CD4-positive, alpha-beta T cell treated with Interferon alpha-2 for 1 hour (primary cell): ENCODE measurements at regions not wholly inside any gene's neighbourhood (a gene's known extent, or its start where the extent isn't known, plus 50 kb on each side); places are given as distances from the start of the nearest gene placed in this dataset.
"Not testable (repeated sequence)": the region's sequence is repeated elsewhere in the genome, so short reads cannot be mapped to it uniquely, and the experiment has no call there.

Experiments used
- DNase-seq, 2 donors: peaks; one replicate each; pipeline ENCODE4 v3.0.0-alpha.2; 2020 to 2022

GRCh38 chr9:1882711-1883403, 132.3 kb upstream of the SMARCA2 start:
- no peak for DNase-seq

GRCh38 chr9:1890201-1890600, 124.9 kb upstream of the SMARCA2 start:
- no peak for DNase-seq

- DNase-seq = no peak
These were observed 124.3 kb upstream of the SMARCA2 start for GRCh38 chr9:1890816-1891215.

GRCh38 chr9:1903080-1903704, 112.0 kb upstream of the SMARCA2 start:
- not testable (repeated sequence) for DNase-seq

- DNase-seq = no peak
These were observed 107.7 kb upstream of the SMARCA2 start for GRCh38 chr9:1907465-1907864.

- DNase-seq = no peak
These were observed 105.8 kb upstream of the SMARCA2 start for GRCh38 chr9:1909322-1909721.

GRCh38 chr9:1910269-1910811, 104.8 kb upstream of the SMARCA2 start:
- DNase-seq = no peak

- no peak for DNase-seq
These were observed 101.4 kb upstream of the SMARCA2 start for GRCh38 chr9:1913631-1914330.

GRCh38 chr9:1916095-1916494, 99.1 kb upstream of the SMARCA2 start:
- DNase-seq = no peak

GRCh38 chr9:1916655-1917054, 98.5 kb upstream of the SMARCA2 start:
- DNase-seq = no peak

- DNase-seq = no peak
These were observed 97.7 kb upstream of the SMARCA2 start for GRCh38 chr9:1917396-1917935.

- no peak for DNase-seq
These were observed 97.0 kb upstream of the SMARCA2 start for GRCh38 chr9:1918108-1918507.

- DNase-seq = no peak
These were observed 96.5 kb upstream of the SMARCA2 start for GRCh38 chr9:1918622-1919021.

GRCh38 chr9:1919229-1919628, 95.9 kb upstream of the SMARCA2 start:
- DNase-seq = no peak

GRCh38 chr9:1920386-1920785, 94.8 kb upstream of the SMARCA2 start:
- DNase-seq = no peak

GRCh38 chr9:1922026-1922425, 93.1 kb upstream of the SMARCA2 start:
- no peak for DNase-seq

GRCh38 chr9:1927546-1927945, 87.6 kb upstream of the SMARCA2 start:
- no peak for DNase-seq

- DNase-seq = no peak
These were observed 86.0 kb upstream of the SMARCA2 start for GRCh38 chr9:1929134-1929533.

GRCh38 chr9:1929722-1930244, 85.4 kb upstream of the SMARCA2 start:
- no peak for DNase-seq

- DNase-seq = not testable (repeated sequence)
These were observed 84.9 kb upstream of the SMARCA2 start for GRCh38 chr9:1930245-1930736.

GRCh38 chr9:1938135-1938534, 77.0 kb upstream of the SMARCA2 start:
- DNase-seq = no peak

GRCh38 chr9:1938675-1939170, 76.4 kb upstream of the SMARCA2 start:
- DNase-seq = no peak

- no peak for DNase-seq
These were observed 75.7 kb upstream of the SMARCA2 start for GRCh38 chr9:1939466-1939865.
